Trophoblast cell (in vitro differentiated cells and primary cell): ENCODE measurements at regions not wholly inside any gene's neighbourhood (a gene's known extent, or its start where the extent isn't known, plus 50 kb on each side); places are given as distances from the start of the nearest gene placed in this dataset.
"Not testable (repeated sequence)": the region's sequence is repeated elsewhere in the genome, so short reads cannot be mapped to it uniquely, and the experiment has no call there.

Experiments used
- DNase-seq, 2 donors: peaks; one replicate each; pipeline ENCODE4 v3.0.0-alpha.2; 2016
- H2AFZ ChIP-seq: 2 replicates; pipeline ENCODE4 v1.6.1; 2013; ENCODE audit warnings: low read length, moderate library complexity, mild to moderate bottlenecking; ENCODE audit not compliant: insufficient read depth, poor library complexity
- H2AK5ac ChIP-seq: 2 replicates; pipeline ENCODE4 v1.6.1; 2013; ENCODE audit warnings: mild to moderate bottlenecking, low read length
- H2BK120ac ChIP-seq: 2 replicates; pipeline ENCODE4 v1.6.1; 2013; ENCODE audit warnings: low read length, mild to moderate bottlenecking, moderate library complexity; ENCODE audit not compliant: insufficient read depth, poor library complexity
- H2BK12ac ChIP-seq: 2 replicates; pipeline ENCODE4 v1.6.1; 2013; ENCODE audit warnings: mild to moderate bottlenecking, low read length, moderate library complexity
- H2BK5ac ChIP-seq: 2 replicates; pipeline ENCODE4 v1.6.1; 2013; ENCODE audit warnings: low read length, low read depth, moderate library complexity, mild to moderate bottlenecking; ENCODE audit not compliant: poor library complexity
- H3K14ac ChIP-seq: 2 replicates; pipeline ENCODE4 v1.6.1; 2013; ENCODE audit warnings: mild to moderate bottlenecking, low read length
- H3K18ac ChIP-seq: 2 replicates; pipeline ENCODE4 v1.6.1; 2013; ENCODE audit warnings: mild to moderate bottlenecking, low read length
- H3K23ac ChIP-seq: 2 replicates; pipeline ENCODE4 v1.6.1; 2013; ENCODE audit warnings: low read length
- H3K27ac ChIP-seq: 2 replicates; pipeline ENCODE4 v1.5.1; 2013; ENCODE audit warnings: low read depth, mild to moderate bottlenecking, inconsistent platforms, low read length, moderate library complexity
- H3K27me3 ChIP-seq: 2 replicates; pipeline ENCODE4 v1.6.1; 2013; ENCODE audit warnings: inconsistent platforms, mild to moderate bottlenecking, low read length, moderate library complexity; ENCODE audit not compliant: insufficient read depth
- H3K36me3 ChIP-seq, 2 experiments: 1 replicate in 1 of 2; 2 replicates in 1 of 2; pipeline ENCODE4 v1.6.1; 2013; ENCODE audit warnings: low read length in 2 of 2, mild to moderate bottlenecking in 2 of 2, moderate library complexity in 1 of 2; ENCODE audit not compliant: insufficient read depth in 2 of 2, control insufficient read depth in 1 of 2
- H3K4ac ChIP-seq: 2 replicates; pipeline ENCODE4 v1.6.1; 2013; ENCODE audit warnings: low read depth, mild to moderate bottlenecking, low read length, moderate library complexity
- H3K4me1 ChIP-seq, 2 experiments: 1 replicate in 1 of 2; 2 replicates in 1 of 2; pipeline ENCODE4 v1.6.1; 2013; ENCODE audit warnings: low read length in 2 of 2, mild to moderate bottlenecking in 2 of 2, moderate library complexity in 1 of 2; ENCODE audit not compliant: insufficient read depth in 2 of 2, control insufficient read depth in 1 of 2
- H3K4me2 ChIP-seq: 2 replicates; pipeline ENCODE4 v1.6.1; 2013; ENCODE audit warnings: inconsistent platforms, mild to moderate bottlenecking, low read length, moderate library complexity
- H3K4me3 ChIP-seq: 2 replicates; pipeline ENCODE4 v1.5.1; 2013; ENCODE audit warnings: mild to moderate bottlenecking, low read depth, low read length, inconsistent platforms
- H3K79me1 ChIP-seq: one replicate; pipeline ENCODE4 v1.6.1; 2013; ENCODE audit warnings: low read length
- H3K79me2 ChIP-seq: 2 replicates; pipeline ENCODE4 v1.6.1; 2013; ENCODE audit warnings: low read length, mild to moderate bottlenecking; ENCODE audit not compliant: control insufficient read depth, insufficient read depth, poor library complexity
- H3K9ac ChIP-seq: 2 replicates; pipeline ENCODE4 v1.6.1; 2013; ENCODE audit warnings: mild to moderate bottlenecking, low read length
- H3K9me3 ChIP-seq: 2 replicates; pipeline ENCODE4 v1.6.1; 2013; ENCODE audit warnings: low read depth, mild to moderate bottlenecking, control low read depth, inconsistent platforms, low read length; ENCODE audit not compliant: insufficient read depth
- H4K12ac ChIP-seq: 2 replicates; pipeline ENCODE4 v1.6.1; 2013; ENCODE audit warnings: low read depth, mild to moderate bottlenecking, low read length, moderate library complexity
- H4K8ac ChIP-seq: 2 replicates; pipeline ENCODE4 v1.6.1; 2013; ENCODE audit warnings: low read depth, mild to moderate bottlenecking, low read length, moderate library complexity
- H4K91ac ChIP-seq: one replicate; pipeline ENCODE4 v1.6.1; 2013; ENCODE audit warnings: low read depth, mild to moderate bottlenecking, low read length, moderate library complexity
- WGBS: extraction: QIAGEN DNeasy Blood & Tissue Kit; methylation state at CpG from one replicate; pipeline ENCODE4 v1.1.7; 2013; ENCODE audit warnings: missing lambda C conversion rate; ENCODE audit not compliant: insufficient read length, insufficient coverage; ENCODE audit errors: extremely low coverage; 5-methylcytosine and 5-hydroxymethylcytosine counted together

DNA sequence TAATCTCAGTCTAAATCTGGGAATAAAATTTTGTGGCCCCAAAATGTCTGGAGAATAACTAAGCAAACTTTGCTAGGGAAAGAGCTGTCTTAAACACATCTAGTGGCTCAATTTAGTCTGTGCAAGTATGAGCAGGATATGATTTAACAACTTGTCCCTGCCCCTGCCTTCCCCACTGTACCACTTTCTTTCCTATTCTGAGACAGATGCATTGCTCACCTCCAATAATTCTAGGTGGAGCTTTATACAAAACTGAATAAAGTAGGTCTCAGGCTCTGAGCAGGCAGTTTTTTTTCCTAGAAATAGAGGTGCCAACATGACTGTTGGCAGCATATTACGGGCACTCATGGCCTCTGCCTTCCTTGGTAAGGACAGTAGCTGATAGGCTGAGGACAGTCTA is 412.1 kb downstream of the DAD1 start:
- H3K18ac ChIP-seq, result no peak overlapping the region
- H4K8ac ChIP-seq, result no peak overlapping the region
- H3K14ac ChIP-seq, result no peak overlapping the region
- no peak overlapping the region for H3K4ac ChIP-seq
- no peak overlapping the region for H3K4me2 ChIP-seq
- no CpG with 5 or more reads among the region's 1 CpG for WGBS
- H3K79me2 ChIP-seq, result no peaks in the 10 kb centered on the region
- H2AK5ac ChIP-seq, result no peak overlapping the region
- no peak overlapping the region for H3K4me3 ChIP-seq
- no peak overlapping the region for H2BK12ac ChIP-seq
- no peaks in the 10 kb centered on the region for H3K79me1 ChIP-seq
- H4K12ac ChIP-seq, result no peak overlapping the region
- no peak overlapping the region for H2BK5ac ChIP-seq
- H3K9me3 ChIP-seq, result no peaks in the 10 kb centered on the region
- no peak for DNase-seq
- no peak overlapping the region for H3K27ac ChIP-seq
- no peaks in the 10 kb centered on the region for H3K4me1 ChIP-seq
- no peak overlapping the region for H3K9ac ChIP-seq
- H2BK120ac ChIP-seq, result no peak overlapping the region
- H3K23ac ChIP-seq, result no peak overlapping the region
- H2AFZ ChIP-seq, result no peak overlapping the region
- H4K91ac ChIP-seq, result no peak overlapping the region
- H3K27me3 ChIP-seq, result no peaks in the 10 kb centered on the region
- H3K36me3 ChIP-seq, result no peaks in the 10 kb centered on the region

DNA sequence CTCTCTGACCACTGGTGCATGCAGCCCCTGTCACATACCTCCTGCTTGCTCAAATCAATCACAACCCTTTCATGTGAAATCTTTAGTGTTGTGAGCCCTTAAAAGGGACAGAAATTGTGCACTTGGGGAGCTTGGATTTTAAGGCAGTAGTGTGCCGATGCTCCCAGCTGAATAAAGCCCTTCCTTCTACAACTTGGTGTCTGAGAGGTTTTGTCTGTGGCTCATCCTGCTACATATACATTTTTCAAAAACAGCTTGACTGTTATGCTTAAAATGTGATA is 413.8 kb downstream of the DAD1 start:
- not testable (repeated sequence) for DNase-seq, H3K9ac ChIP-seq, H3K4me3 ChIP-seq, H3K36me3 ChIP-seq, H4K91ac ChIP-seq, H3K9me3 ChIP-seq, H3K4me2 ChIP-seq, H3K4ac ChIP-seq, H3K18ac ChIP-seq, H2AK5ac ChIP-seq, H3K4me1 ChIP-seq, H3K14ac ChIP-seq, H3K23ac ChIP-seq, H2AFZ ChIP-seq, H2BK12ac ChIP-seq, H3K27me3 ChIP-seq, H3K79me1 ChIP-seq, H4K12ac ChIP-seq, H3K27ac ChIP-seq, H4K8ac ChIP-seq, H3K79me2 ChIP-seq, H2BK5ac ChIP-seq, H2BK120ac ChIP-seq
- WGBS, result no CpG with 5 or more reads among the region's 1 CpG

DNA sequence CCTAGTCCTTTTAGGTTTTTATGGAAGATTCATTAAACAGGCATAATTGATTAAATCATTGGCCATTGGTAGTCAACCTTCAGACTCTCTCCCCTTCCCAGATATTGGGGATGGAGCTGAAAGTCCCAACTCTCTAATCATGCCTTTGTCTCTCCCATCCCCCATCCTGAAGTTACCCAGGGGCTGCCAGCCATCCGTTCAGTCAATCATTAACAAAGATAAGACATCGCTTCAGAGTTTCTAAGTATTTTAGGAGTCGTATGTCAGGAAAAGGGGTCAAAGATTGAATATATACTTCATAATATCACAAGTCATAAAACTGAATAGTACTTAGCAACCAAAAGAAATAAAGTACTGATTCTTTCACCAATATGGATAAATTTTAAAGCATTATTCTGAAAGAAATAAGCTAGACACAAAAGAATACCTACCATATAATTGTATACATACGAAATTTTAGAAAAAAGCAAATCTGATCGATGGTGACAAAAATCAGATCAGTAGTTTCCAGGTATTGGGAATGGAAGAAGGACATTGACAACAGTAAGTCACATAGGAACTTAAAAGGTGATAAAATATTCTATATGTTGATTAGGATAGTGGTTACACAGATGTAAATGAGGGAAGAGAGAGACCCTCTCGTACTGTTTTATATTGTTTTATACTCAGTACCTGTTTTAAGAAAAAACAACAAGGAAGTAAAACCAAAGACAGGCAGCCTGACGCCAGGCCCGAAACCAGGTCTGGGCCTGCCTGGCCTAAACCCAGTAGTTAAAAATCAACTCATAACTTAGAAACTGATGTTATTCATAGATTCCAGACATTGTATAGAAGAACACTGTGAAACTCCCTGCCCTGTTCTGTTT is 414.4 kb downstream of the DAD1 start:
- Histone ChIP-seq H4K91ac (no peak overlapping the region), H3K14ac (no peak overlapping the region), H2BK120ac (no peak overlapping the region), H2BK5ac (no peak overlapping the region), H3K4me1 (no peaks in the 10 kb centered on the region), H3K18ac (no peak overlapping the region), H2BK12ac (no peak overlapping the region), H3K9ac (no peak overlapping the region), H3K79me2 (no peaks in the 10 kb centered on the region), H3K4me2 (no peak overlapping the region), H3K27ac (no peak overlapping the region), H4K12ac (no peak overlapping the region), H3K4me3 (no peak overlapping the region), H3K27me3 (no peaks in the 10 kb centered on the region), H2AFZ (no peak overlapping the region), H3K4ac (no peak overlapping the region), H2AK5ac (no peak overlapping the region), H3K79me1 (no peaks in the 10 kb centered on the region), H4K8ac (no peak overlapping the region), H3K23ac (no peak overlapping the region), H3K36me3 (no peaks in the 10 kb centered on the region), H3K9me3 (no peaks in the 10 kb centered on the region)
- WGBS, result no CpG with 5 or more reads among the region's 8 CpGs
- DNase-seq, result no peak

DNA sequence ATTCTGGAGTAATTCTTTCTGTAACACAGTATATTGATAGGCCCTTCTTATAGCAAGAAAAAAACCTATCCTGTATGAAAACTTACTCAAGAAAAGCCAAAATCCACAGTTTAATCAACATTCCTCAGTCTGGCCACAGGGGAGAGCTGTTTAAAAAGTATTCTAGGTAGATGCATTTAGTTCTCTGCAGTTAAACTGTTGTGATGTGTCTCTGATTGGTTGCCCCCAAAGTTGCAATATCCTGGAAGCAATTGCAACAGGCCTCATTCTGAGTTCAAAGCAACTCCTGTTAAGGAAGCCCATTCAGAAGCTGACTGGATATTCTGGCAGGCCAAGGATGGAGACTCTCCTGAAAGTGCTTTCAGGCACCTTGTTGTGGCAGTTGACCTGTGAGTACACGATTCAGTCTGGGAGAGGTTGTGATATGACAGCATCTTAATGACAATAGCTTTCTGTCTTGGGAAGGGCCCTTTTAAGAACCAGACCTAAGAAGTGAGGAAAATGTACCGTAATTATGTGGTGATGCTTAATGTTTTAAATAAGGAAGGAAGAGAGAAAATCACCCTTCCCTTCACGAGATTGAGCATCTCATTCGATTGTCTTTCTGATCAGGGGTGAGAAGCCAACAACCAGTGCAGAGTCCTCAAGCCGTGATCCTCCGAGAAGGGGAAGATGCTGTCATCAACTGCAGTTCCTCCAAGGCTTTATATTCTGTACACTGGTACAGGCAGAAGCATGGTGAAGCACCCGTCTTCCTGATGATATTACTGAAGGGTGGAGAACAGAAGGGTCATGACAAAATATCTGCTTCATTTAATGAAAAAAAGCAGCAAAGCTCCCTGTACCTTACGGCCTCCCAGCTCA is 420.7 kb downstream of the DAD1 start:
- no peak overlapping the region for H4K8ac ChIP-seq
- no peak overlapping the region for H3K14ac ChIP-seq
- H3K27me3 ChIP-seq, result no peaks in the 10 kb centered on the region
- H3K27ac ChIP-seq, result no peak overlapping the region
- no peaks in the 10 kb centered on the region for H3K79me1 ChIP-seq
- no peak overlapping the region for H3K4me2 ChIP-seq
- H4K91ac ChIP-seq, result no peak overlapping the region
- H3K79me2 ChIP-seq, result no peaks in the 10 kb centered on the region
- no peak overlapping the region for H3K23ac ChIP-seq
- H3K9ac ChIP-seq, result no peak overlapping the region
- H2BK5ac ChIP-seq, result no peak overlapping the region
- no peaks in the 10 kb centered on the region for H3K36me3 ChIP-seq
- DNase-seq, result no peak
- H3K4me1 ChIP-seq, result peaks cover 2 to 5% of the 10 kb centered on the region in 2 experiments
- no peak overlapping the region for H3K4me3 ChIP-seq
- H3K18ac ChIP-seq, result no peak overlapping the region
- H3K9me3 ChIP-seq, result no peaks in the 10 kb centered on the region
- no peak overlapping the region for H2AFZ ChIP-seq
- no peak overlapping the region for H3K4ac ChIP-seq
- H2BK120ac ChIP-seq, result no peak overlapping the region
- H2BK12ac ChIP-seq, result no peak overlapping the region
- no CpG with 5 or more reads among the region's 8 CpGs for WGBS
- H4K12ac ChIP-seq, result no peak overlapping the region
- no peak overlapping the region for H2AK5ac ChIP-seq
